HepG2 (cell line): ENCODE measurements at regions not wholly inside any gene's neighbourhood (a gene's known extent, or its start where the extent isn't known, plus 50 kb on each side); places are given as distances from the start of the nearest gene placed in this dataset.

Experiments used
- ATAC-seq: fragments of 200-7000 bp; cut with Tn5 transposase; 3 replicates; pipeline ENCODE4 v1.9.1; 2020; ENCODE audit warnings: mild to moderate bottlenecking, moderate library complexity
- BruUV-seq: library from RNA; stranded (reverse); fragments of 400-500 nt; replicated peaks from 2 replicates; lab custom pipeline; 2021; lab: Mats Ljungman, UMichigan
- CTCF ChIA-PET: fragments of 300-600 bp; formaldehyde crosslinking; extraction: SDS; loops from one replicate; lab custom pipeline; 2021; ENCODE audit warnings: low total read pairs, inconsistent platforms, low intra/inter-chr PET ratio; lab: Yijun Ruan, JAX
- POLR2A ChIA-PET: fragments of 350-600 bp; sonication (Branson Sonifier 250); formaldehyde crosslinking; loops from one replicate; lab custom pipeline; 2020; ENCODE audit warnings: antibody characterized with exemption, inconsistent platforms; lab: Yijun Ruan, JAX
- DNase-seq: peaks from one replicate; pipeline ENCODE4 v3.0.0-alpha.2; 2015; ENCODE audit warnings: low spot score
- FAIRE-seq: peaks from 3 replicates; lab custom pipeline; 2011; peaks lifted over from hg19 to GRCh38; lab: Jason Lieb, UNC
- H2AFZ ChIP-seq: one replicate; pipeline ENCODE4 v1.6.1; 2011; ENCODE audit warnings: low read length, inconsistent platforms
- H3K27ac ChIP-seq: fragments of 300-600 bp; 3 replicates; pipeline ENCODE4 v1.8.0; 2011; ENCODE audit warnings: mixed run types, mild to moderate bottlenecking, mixed read lengths, low read length, inconsistent platforms; ENCODE audit not compliant: insufficient read depth; ENCODE audit errors: extremely low read length
- H3K27me3 ChIP-seq, 2 experiments: fragments of 200-600 bp in 1 of 2; 2 replicates in 1 of 2; 3 replicates in 1 of 2; pipeline versions ENCODE4 v1.6.0 to v1.8.0; 2011; ENCODE audit warnings: low read length in 2 of 2, mild to moderate bottlenecking in 2 of 2, moderate library complexity in 2 of 2, inconsistent platforms in 1 of 2; ENCODE audit not compliant: insufficient read depth in 2 of 2, control insufficient read depth in 1 of 2
- H3K36me3 ChIP-seq, 2 experiments: fragments of 200-600 bp in 1 of 2; replicated peaks in 1 of 2; 2 replicates in 1 of 2; 3 replicates in 1 of 2; pipeline versions ENCODE4 v1.5.1 to v1.8.0; 2011; ENCODE audit warnings: low read length in 2 of 2, inconsistent platforms in 1 of 2; ENCODE audit not compliant: insufficient read depth in 2 of 2, control insufficient read depth in 1 of 2
- H3K4me1 ChIP-seq: 2 replicates; pipeline ENCODE4 v1.5.1; 2012; ENCODE audit warnings: low read length, inconsistent platforms; ENCODE audit not compliant: insufficient read depth
- H3K4me2 ChIP-seq: 2 replicates; pipeline ENCODE4 v1.6.0; 2011; ENCODE audit warnings: low read depth, low read length, inconsistent platforms
- H3K4me3 ChIP-seq, 3 experiments: fragments of 200-600 bp in 1 of 3; sonication (generic), shearing (Covaris generic) in 1 of 3; replicated peaks in 1 of 3; 2 replicates each; pipeline ENCODE4 v1.5.1; 2011 to 2016; ENCODE audit warnings: low read length in 3 of 3, inconsistent platforms in 2 of 3, low read depth in 2 of 3, mild to moderate bottlenecking in 2 of 3, control low read depth in 1 of 3, mixed read lengths in 1 of 3; ENCODE audit not compliant: insufficient read depth in 1 of 3
- H3K79me2 ChIP-seq: one replicate; pipeline ENCODE4 v1.6.1; 2011; ENCODE audit warnings: low read length, inconsistent platforms; ENCODE audit not compliant: insufficient read depth
- H3K9ac ChIP-seq: 2 replicates; pipeline ENCODE4 v1.6.0; 2011; ENCODE audit warnings: mild to moderate bottlenecking, low read depth, low read length, inconsistent platforms; ENCODE audit not compliant: insufficient read depth
- H3K9me3 ChIP-seq: 2 replicates; pipeline ENCODE4 v1.5.1; 2012; ENCODE audit warnings: mild to moderate bottlenecking, low read length
- H4K20me1 ChIP-seq: 2 replicates; pipeline ENCODE4 v1.6.0; 2011; ENCODE audit warnings: inconsistent platforms, mild to moderate bottlenecking, low read length, moderate library complexity; ENCODE audit not compliant: insufficient read depth
- MIER3 ChIP-seq: IDR thresholded peaks from 2 replicates; pipeline ENCODE4 v1.6.1; 2016; ENCODE audit warnings: missing compliant biosample characterization, borderline replicate concordance
- MXD4 ChIP-seq: IDR thresholded peaks from 2 replicates; pipeline ENCODE4 v1.6.1; 2016; ENCODE audit warnings: mild to moderate bottlenecking, missing biosample characterization, missing genetic modification reagents
- NRL ChIP-seq: sonication (generic); formaldehyde crosslinking; IDR thresholded peaks from 2 replicates; pipeline ENCODE4 v1.5.0; 2020; ENCODE audit warnings: missing genetic modification reagents, mild to moderate bottlenecking, moderate library complexity, borderline replicate concordance
- PCBP2 ChIP-seq: fragments of 200-400 bp; formaldehyde crosslinking; optimal IDR thresholded peaks from 2 replicates; pipeline ENCODE3; 2018; ENCODE audit warnings: low read length, low read depth; ENCODE audit not compliant: poor library complexity, severe bottlenecking
- POGZ ChIP-seq: sonication (generic); formaldehyde crosslinking; IDR thresholded peaks from 2 replicates; pipeline ENCODE4 v1.4.0; 2020; ENCODE audit warnings: mild to moderate bottlenecking, missing genetic modification reagents
- SOX5 ChIP-seq: IDR thresholded peaks from 2 replicates; pipeline ENCODE4 v1.6.1; 2016; ENCODE audit warnings: borderline replicate concordance
- ZFP82 ChIP-seq: sonication (generic); formaldehyde crosslinking; IDR thresholded peaks from 2 replicates; pipeline ENCODE4 v1.5.1; 2020; ENCODE audit warnings: mild to moderate bottlenecking, missing genetic modification reagents, borderline replicate concordance
- ZNF234 ChIP-seq: sonication (generic); formaldehyde crosslinking; conservative IDR thresholded peaks from 2 replicates; pipeline ENCODE4 v1.5.1; 2020; ENCODE audit warnings: mild to moderate bottlenecking, missing genetic modification reagents
- ZNF556 ChIP-seq: sonication (generic); formaldehyde crosslinking; IDR thresholded peaks from 2 replicates; pipeline ENCODE4 v1.4.0; 2020; ENCODE audit warnings: mild to moderate bottlenecking, missing genetic modification reagents, borderline replicate concordance
- WGBS: methylation state at CpG from one replicate; pipeline ENCODE4 v1.1.6; 2017; ENCODE audit warnings: low lambda C conversion rate; 5-methylcytosine and 5-hydroxymethylcytosine counted together
- in situ Hi-C: cut with HindIII; loops from 2 replicates; pipeline ENCODE4 v1.10.0; 2017; ENCODE audit warnings: low pct_unique_long_range_greater_than_20kb; ENCODE audit not compliant: extremely low pct_ligation_motif_present
- intact Hi-C: fragments of 100-400 bp; cut with micrococcal nuclease; formaldehyde crosslinking; loops from one replicate; pipeline ENCODE4 v1.10.0; 2022; ENCODE audit not compliant: unreplicated experiment
- TF ChIP-seq, protein P1 (sequence below), 2 experiments: IDR thresholded peaks; 2 replicates each; pipeline ENCODE4 v1.6.1; 2011 to 2012; ENCODE audit warnings: low read length in 2 of 2, borderline replicate concordance in 1 of 2, low read depth in 1 of 2, mild to moderate bottlenecking in 1 of 2, moderate library complexity in 1 of 2
- TF ChIP-seq, protein P2 (sequence below): sonication (generic); formaldehyde crosslinking; IDR thresholded peaks from 2 replicates; pipeline ENCODE4 v1.5.0; 2020; ENCODE audit warnings: missing genetic modification reagents

- Histone ChIP-seq H3K79me2 (no peaks in the 10 kb centered on the region), H3K4me1 (no peaks in the 10 kb centered on the region), H3K27me3 (no peaks in the 10 kb centered on the region), H3K9ac (no peak overlapping the region), H3K4me2 (no peak overlapping the region), H3K27ac (no peak overlapping the region), H3K4me3 (no peak overlapping the region), H3K9me3 (peaks cover 94% of the 10 kb centered on the region), H2AFZ (no peak overlapping the region), H4K20me1 (no peaks in the 10 kb centered on the region), H3K36me3 (no peaks in the 10 kb centered on the region)
- FAIRE-seq (no peak), ATAC-seq (no peak), DNase-seq (no peak)
- ChIA-PET CTCF (no interaction called here), POLR2A (no interaction called here)
- no TSS peak for BruUV-seq
- in situ Hi-C loops (no loop called here), intact Hi-C loops (no loop called here)
- 0% methylated on average over 1 of the region's 1 CpG for WGBS
- no peak for TF ChIP-seq ZNF234 (CRISPR knock-in tag)
These were observed 888.5 kb upstream of the SORCS1 start for GRCh38 chr10:108052981-108053380.

GRCh38 chr10:108051218-108051617 is 886.7 kb upstream of the SORCS1 start:
- no TSS peak for BruUV-seq
- no peak for ATAC-seq
- no peak for DNase-seq
- Histone ChIP-seq H3K27ac (no peak overlapping the region), H3K9me3 (peaks cover 90% of the 10 kb centered on the region), H3K4me2 (no peak overlapping the region), H3K9ac (no peak overlapping the region), H3K36me3 (no peaks in the 10 kb centered on the region), H3K79me2 (no peaks in the 10 kb centered on the region), H3K4me1 (no peaks in the 10 kb centered on the region), H3K4me3 (no peak overlapping the region), H3K27me3 (no peaks in the 10 kb centered on the region), H2AFZ (no peak overlapping the region), H4K20me1 (no peaks in the 10 kb centered on the region)
- POLR2A ChIA-PET = no interaction called here
- intact Hi-C loops = no loop called here
- 2% methylated on average over 2 of the region's 2 CpGs for WGBS
- CTCF ChIA-PET = no interaction called here
- FAIRE-seq = no peak
- in situ Hi-C loops = no loop called here
- no peak for TF ChIP-seq ZFP82 (CRISPR knock-in tag)
- no peak for TF ChIP-seq SOX5 (CRISPR knock-in tag)
- TF ChIP-seq ZNF556 = no peak
- TF ChIP-seq, protein P1, sequence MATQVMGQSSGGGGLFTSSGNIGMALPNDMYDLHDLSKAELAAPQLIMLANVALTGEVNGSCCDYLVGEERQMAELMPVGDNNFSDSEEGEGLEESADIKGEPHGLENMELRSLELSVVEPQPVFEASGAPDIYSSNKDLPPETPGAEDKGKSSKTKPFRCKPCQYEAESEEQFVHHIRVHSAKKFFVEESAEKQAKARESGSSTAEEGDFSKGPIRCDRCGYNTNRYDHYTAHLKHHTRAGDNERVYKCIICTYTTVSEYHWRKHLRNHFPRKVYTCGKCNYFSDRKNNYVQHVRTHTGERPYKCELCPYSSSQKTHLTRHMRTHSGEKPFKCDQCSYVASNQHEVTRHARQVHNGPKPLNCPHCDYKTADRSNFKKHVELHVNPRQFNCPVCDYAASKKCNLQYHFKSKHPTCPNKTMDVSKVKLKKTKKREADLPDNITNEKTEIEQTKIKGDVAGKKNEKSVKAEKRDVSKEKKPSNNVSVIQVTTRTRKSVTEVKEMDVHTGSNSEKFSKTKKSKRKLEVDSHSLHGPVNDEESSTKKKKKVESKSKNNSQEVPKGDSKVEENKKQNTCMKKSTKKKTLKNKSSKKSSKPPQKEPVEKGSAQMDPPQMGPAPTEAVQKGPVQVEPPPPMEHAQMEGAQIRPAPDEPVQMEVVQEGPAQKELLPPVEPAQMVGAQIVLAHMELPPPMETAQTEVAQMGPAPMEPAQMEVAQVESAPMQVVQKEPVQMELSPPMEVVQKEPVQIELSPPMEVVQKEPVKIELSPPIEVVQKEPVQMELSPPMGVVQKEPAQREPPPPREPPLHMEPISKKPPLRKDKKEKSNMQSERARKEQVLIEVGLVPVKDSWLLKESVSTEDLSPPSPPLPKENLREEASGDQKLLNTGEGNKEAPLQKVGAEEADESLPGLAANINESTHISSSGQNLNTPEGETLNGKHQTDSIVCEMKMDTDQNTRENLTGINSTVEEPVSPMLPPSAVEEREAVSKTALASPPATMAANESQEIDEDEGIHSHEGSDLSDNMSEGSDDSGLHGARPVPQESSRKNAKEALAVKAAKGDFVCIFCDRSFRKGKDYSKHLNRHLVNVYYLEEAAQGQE (IDR thresholded peaks at IDR 0.05; ENCODE audit: borderline replicate concordance in 1 of 2, low read depth in 1 of 2, low read length in 2 of 2) = no peak
- TF ChIP-seq MXD4 = no peak
- TF ChIP-seq PCBP2 = no peak
- no peak for TF ChIP-seq NRL (CRISPR knock-in tag)
- no peak for TF ChIP-seq MIER3 (CRISPR knock-in tag)
- no peak for TF ChIP-seq POGZ (CRISPR knock-in tag)
- TF ChIP-seq, protein P2, sequence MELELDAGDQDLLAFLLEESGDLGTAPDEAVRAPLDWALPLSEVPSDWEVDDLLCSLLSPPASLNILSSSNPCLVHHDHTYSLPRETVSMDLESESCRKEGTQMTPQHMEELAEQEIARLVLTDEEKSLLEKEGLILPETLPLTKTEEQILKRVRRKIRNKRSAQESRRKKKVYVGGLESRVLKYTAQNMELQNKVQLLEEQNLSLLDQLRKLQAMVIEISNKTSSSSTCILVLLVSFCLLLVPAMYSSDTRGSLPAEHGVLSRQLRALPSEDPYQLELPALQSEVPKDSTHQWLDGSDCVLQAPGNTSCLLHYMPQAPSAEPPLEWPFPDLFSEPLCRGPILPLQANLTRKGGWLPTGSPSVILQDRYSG (CRISPR knock-in tag) = no peak
